Caco-2 (cell line): ENCODE measurements at regions not wholly inside any gene's neighbourhood (a gene's known extent, or its start where the extent isn't known, plus 50 kb on each side); places are given as distances from the start of the nearest gene placed in this dataset.
"Not testable (repeated sequence)": the region's sequence is repeated elsewhere in the genome, so short reads cannot be mapped to it uniquely, and the experiment has no call there.

Source experiments
- BruUV-seq: library from RNA; stranded (reverse); fragments of 400-500 nt; replicated peaks from 2 replicates; lab custom pipeline; 2021; lab: Mats Ljungman, UMichigan
- CTCF ChIA-PET: fragments of 300-600 bp; sonication (Branson Sonifier 250); formaldehyde crosslinking; loops from one replicate; lab custom pipeline; 2022; ENCODE audit warnings: antibody characterized with exemption; lab: Charles Lee
- POLR2A ChIA-PET: fragments of 300-600 bp; sonication (Branson Sonifier 250); formaldehyde crosslinking; loops from one replicate; lab custom pipeline; 2022; ENCODE audit warnings: antibody characterized with exemption; lab: Charles Lee
- DNase-seq, 2 experiments: peaks; one replicate each; pipeline versions ENCODE4 v3.0.0 to v3.0.0-alpha.2; 2020 to 2022
- H3K27me3 ChIP-seq: replicated peaks from 2 replicates; pipeline ENCODE4 v1.6.0; 2011; ENCODE audit warnings: low read length; ENCODE audit not compliant: control insufficient read depth, insufficient read depth
- H3K36me3 ChIP-seq: 2 replicates; pipeline ENCODE4 v1.5.1; 2011; ENCODE audit warnings: low read length; ENCODE audit not compliant: control insufficient read depth, insufficient read depth
- H3K4me1 ChIP-seq: fragments of 250-450 bp; sonication (Bioruptor Pico); 2 replicates; pipeline ENCODE4 v1.5.1; 2020; ENCODE audit warnings: mild to moderate bottlenecking
- H3K4me3 ChIP-seq: 2 replicates; pipeline ENCODE4 v1.5.1; 2011; ENCODE audit warnings: low read depth, mild to moderate bottlenecking, control low read depth, low read length
- H3K9me3 ChIP-seq: fragments of 250-450 bp; sonication (Bioruptor Pico); 2 replicates; pipeline ENCODE4 v1.5.1; 2020; ENCODE audit warnings: mild to moderate bottlenecking, moderate library complexity
- H3K27ac Mint-ChIP-seq: one replicate; pipeline ENCODE4 v1.8.0; 2022; ENCODE audit warnings: mixed read lengths; ENCODE audit not compliant: unreplicated experiment
- H3K27me3 Mint-ChIP-seq: one replicate; pipeline ENCODE4 v1.8.0; 2022; ENCODE audit warnings: mixed read lengths; ENCODE audit not compliant: insufficient read depth, unreplicated experiment
- H3K36me3 Mint-ChIP-seq: one replicate; pipeline ENCODE4 v1.8.0; 2022; ENCODE audit warnings: mild to moderate bottlenecking, mixed read lengths; ENCODE audit not compliant: insufficient read depth, unreplicated experiment
- H3K4me1 Mint-ChIP-seq: one replicate; pipeline ENCODE4 v1.8.0; 2022; ENCODE audit warnings: low read depth, mixed read lengths; ENCODE audit not compliant: unreplicated experiment
- H3K4me3 Mint-ChIP-seq: one replicate; pipeline ENCODE4 v1.8.0; 2022; ENCODE audit warnings: mild to moderate bottlenecking, moderate library complexity, mixed read lengths; ENCODE audit not compliant: unreplicated experiment
- H3K9me3 Mint-ChIP-seq: one replicate; pipeline ENCODE4 v1.8.0; 2022; ENCODE audit warnings: mixed read lengths; ENCODE audit not compliant: unreplicated experiment
- CTCF ChIP-seq, 2 experiments: fragments of 200-600 bp in 1 of 2; IDR thresholded peaks; 1 replicate in 1 of 2; 2 replicates in 1 of 2; pipeline versions ENCODE4 v1.5.1 to v1.8.0; 2011 to 2022; ENCODE audit warnings: antibody characterized with exemption in 1 of 2, control low read depth in 1 of 2, inconsistent platforms in 1 of 2, low read depth in 1 of 2, low read length in 1 of 2, mild to moderate bottlenecking in 1 of 2, moderate library complexity in 1 of 2; ENCODE audit not compliant: insufficient read depth in 1 of 2, severe bottlenecking in 1 of 2, unreplicated experiment in 1 of 2
- intact Hi-C: fragments of 100-400 bp; cut with micrococcal nuclease; formaldehyde crosslinking; loops from one replicate; pipeline ENCODE4 v1.10.0; 2022; ENCODE audit not compliant: unreplicated experiment

DNA sequence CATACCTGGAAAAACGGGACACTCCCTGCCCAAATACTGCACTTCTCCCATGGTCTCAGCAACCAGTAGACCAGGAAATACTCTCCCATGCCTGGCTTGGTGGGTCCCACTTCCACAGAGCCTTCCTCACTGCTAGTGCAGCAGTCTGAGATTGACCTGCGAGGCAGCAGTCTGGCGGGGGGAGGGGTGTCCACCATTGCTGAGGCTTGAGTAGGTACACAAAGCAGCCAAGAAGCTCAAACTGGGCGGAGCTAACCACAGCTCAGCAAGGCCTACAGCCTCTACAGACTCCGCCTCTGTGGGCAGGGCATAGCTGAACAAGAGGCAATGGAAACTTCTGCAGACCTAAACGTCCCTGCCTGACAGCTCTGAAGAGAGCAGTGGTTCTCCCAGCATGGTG is 191.5 kb upstream of the FTMT start:
- H3K36me3 Mint-ChIP-seq = no peaks in the 10 kb centered on the region
- no TSS peak for BruUV-seq
- H3K9me3 Mint-ChIP-seq = peaks cover 19% of the 10 kb centered on the region

GRCh38 chr5:121665542-121665941 is 186.1 kb upstream of the FTMT start:
- H3K4me3 Mint-ChIP-seq, H3K27me3 Mint-ChIP-seq, H3K4me1 ChIP-seq, H3K4me3 ChIP-seq, intact Hi-C loops, H3K36me3 ChIP-seq, H3K4me1 Mint-ChIP-seq, H3K36me3 Mint-ChIP-seq, H3K27ac Mint-ChIP-seq, BruUV-seq, DNase-seq, H3K9me3 ChIP-seq, H3K27me3 ChIP-seq, CTCF ChIA-PET, POLR2A ChIA-PET: not testable (repeated sequence)
- H3K9me3 Mint-ChIP-seq = peaks cover 19% of the 10 kb centered on the region

More for the DNA sequence above, 191.5 kb upstream of the FTMT start:
- H3K36me3 ChIP-seq = no peaks in the 10 kb centered on the region
- H3K9me3 ChIP-seq = peaks cover 6% of the 10 kb centered on the region; the same call in 1 of the 2 replicates
- ChIA-PET CTCF (no interaction called here), POLR2A (no interaction called here)
- no peak for DNase-seq
- Mint-ChIP-seq H3K4me1 (no peaks in the 10 kb centered on the region), H3K27me3 (no peaks in the 10 kb centered on the region), H3K4me3 (no peak overlapping the region), H3K27ac (no peak overlapping the region)
- no peaks in the 10 kb centered on the region for H3K4me1 ChIP-seq
- H3K27me3 ChIP-seq = no peaks in the 10 kb centered on the region
- TF ChIP-seq CTCF (IDR thresholded peaks at IDR 0.05; ENCODE audit: insufficient read depth in 1 of 2, low read depth in 1 of 2, low read length in 1 of 2, severe bottlenecking in 1 of 2, unreplicated experiment in 1 of 2) = no peak
- intact Hi-C loops = no loop called here
- H3K4me3 ChIP-seq = no peak overlapping the region

GRCh38 chr5:121667292-121667691 is 184.4 kb upstream of the FTMT start:
- no peak for DNase-seq
- Mint-ChIP-seq H3K27me3 (no peaks in the 10 kb centered on the region), H3K27ac (no peak overlapping the region), H3K36me3 (no peaks in the 10 kb centered on the region), H3K4me1 (peaks cover 7% of the 10 kb centered on the region), H3K9me3 (peaks cover 11% of the 10 kb centered on the region), H3K4me3 (no peak overlapping the region)
- intact Hi-C loops = no loop called here
- no peaks in the 10 kb centered on the region for H3K4me1 ChIP-seq
- H3K4me3 ChIP-seq = no peak overlapping the region
- no peak for TF ChIP-seq CTCF (IDR thresholded peaks at IDR 0.05; ENCODE audit: insufficient read depth in 1 of 2, low read depth in 1 of 2, low read length in 1 of 2, severe bottlenecking in 1 of 2, unreplicated experiment in 1 of 2)
- no peaks in the 10 kb centered on the region for H3K9me3 ChIP-seq
- BruUV-seq = no TSS peak
- no peaks in the 10 kb centered on the region for H3K27me3 ChIP-seq
- ChIA-PET CTCF (no interaction called here), POLR2A (no interaction called here)
- no peaks in the 10 kb centered on the region for H3K36me3 ChIP-seq

DNA sequence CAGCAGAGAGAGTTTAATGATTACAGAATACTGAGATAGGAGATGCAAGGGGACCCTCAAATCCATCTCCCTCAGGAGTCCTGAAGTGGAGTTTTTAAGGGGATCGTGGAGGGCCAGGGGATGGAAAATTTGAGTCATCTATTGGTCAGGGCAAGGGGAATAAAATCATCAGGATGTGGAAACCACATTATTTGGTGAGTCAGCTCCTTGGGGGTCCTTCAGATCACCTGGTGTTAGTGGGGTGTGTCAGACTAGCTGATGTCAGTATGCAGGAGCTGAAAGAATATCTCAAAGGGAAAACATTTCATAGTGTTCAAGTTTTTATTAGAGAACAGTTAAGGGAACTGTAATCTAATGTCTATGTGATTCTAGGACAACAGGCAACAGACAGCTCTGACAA is 183.0 kb upstream of the FTMT start:
- ChIA-PET POLR2A (no interaction called here), CTCF (no interaction called here)
- no peak for DNase-seq
- H3K9me3 Mint-ChIP-seq = no peaks in the 10 kb centered on the region
- Histone ChIP-seq H3K4me3 (no peak overlapping the region), H3K9me3 (no peaks in the 10 kb centered on the region), H3K4me1 (no peaks in the 10 kb centered on the region), H3K27me3 (no peaks in the 10 kb centered on the region), H3K36me3 (no peaks in the 10 kb centered on the region)
- H3K36me3 Mint-ChIP-seq = no peaks in the 10 kb centered on the region
- H3K4me1 Mint-ChIP-seq = peaks cover 7% of the 10 kb centered on the region
- H3K27me3 Mint-ChIP-seq = no peaks in the 10 kb centered on the region
- H3K4me3 Mint-ChIP-seq = no peak overlapping the region
- no peak for TF ChIP-seq CTCF (IDR thresholded peaks at IDR 0.05; ENCODE audit: insufficient read depth in 1 of 2, low read depth in 1 of 2, low read length in 1 of 2, severe bottlenecking in 1 of 2, unreplicated experiment in 1 of 2)
- H3K27ac Mint-ChIP-seq = no peak overlapping the region
- BruUV-seq = no TSS peak
- intact Hi-C loops = no loop called here
